ENCODE measurements at regions not wholly inside any gene's neighbourhood (a gene's known extent, or its start where the extent isn't known, plus 50 kb on each side); places are given as distances from the start of the nearest gene placed in this dataset.

DNA sequence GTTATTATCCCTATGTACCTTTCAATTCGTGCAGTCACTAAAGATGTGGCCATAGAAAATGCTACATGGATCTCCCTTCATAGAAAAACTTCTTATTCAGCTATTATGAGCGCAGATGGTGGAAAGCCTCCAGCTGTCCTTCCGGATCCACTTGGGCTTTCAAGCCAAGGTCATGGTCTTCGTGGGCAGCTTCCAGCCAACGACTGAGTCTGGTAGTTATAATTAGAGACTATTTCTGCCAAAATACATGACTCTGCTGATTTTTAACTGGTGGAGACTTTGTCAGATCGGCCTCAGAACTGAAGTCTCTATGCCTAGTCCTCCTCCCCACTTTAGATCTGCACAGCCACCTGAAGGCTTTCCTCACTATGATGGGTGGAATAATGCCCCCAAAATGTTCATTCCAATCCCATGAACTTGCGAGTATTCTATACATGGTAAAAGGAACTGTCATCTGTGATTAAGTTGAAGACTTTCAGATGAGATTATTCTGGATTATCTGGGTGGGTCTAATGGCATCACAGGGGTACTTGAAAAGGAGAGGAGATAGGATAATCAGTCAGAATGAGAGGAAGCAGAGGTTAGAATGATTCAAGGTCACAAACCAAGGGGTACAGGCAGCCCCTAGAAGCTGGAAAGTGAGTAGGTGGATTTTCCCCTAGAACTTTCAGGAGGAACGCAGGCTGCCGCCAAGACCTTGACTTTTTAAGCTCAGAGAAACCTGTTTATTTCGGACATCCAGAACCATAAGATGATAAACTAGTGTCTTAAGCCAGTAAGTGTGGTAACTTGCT, 171.1 kb upstream of the CXCL13 start:
- Histone ChIP-seq H3K4me1 (ENCODE audit: low read length) (peaks cover 49% of the 10 kb centered on the region), H3K79me2 (ENCODE audit: low read length) (no peaks in the 10 kb centered on the region), H2AFZ (ENCODE audit: low read depth, low read length) (no peak overlapping the region), H4K20me1 (ENCODE audit: insufficient read depth, low read length) (no peaks in the 10 kb centered on the region), H3K9me3 (ENCODE audit: insufficient read depth, low read length) (no peaks in the 10 kb centered on the region), H3K27ac (ENCODE audit: low read length) (no peak overlapping the region), H3K27me3 (ENCODE audit: low read depth, low read length) (no peaks in the 10 kb centered on the region), H3K36me3 (replicated peaks; ENCODE audit: low read depth, low read length) (no peaks in the 10 kb centered on the region), H3K4me3 (ENCODE audit: low read length) (no peak overlapping the region), H3K4me2 (ENCODE audit: low read length) (no peak overlapping the region), H3K9ac (ENCODE audit: low read length) (no peak overlapping the region)
- TF ChIP-seq, protein P1, sequence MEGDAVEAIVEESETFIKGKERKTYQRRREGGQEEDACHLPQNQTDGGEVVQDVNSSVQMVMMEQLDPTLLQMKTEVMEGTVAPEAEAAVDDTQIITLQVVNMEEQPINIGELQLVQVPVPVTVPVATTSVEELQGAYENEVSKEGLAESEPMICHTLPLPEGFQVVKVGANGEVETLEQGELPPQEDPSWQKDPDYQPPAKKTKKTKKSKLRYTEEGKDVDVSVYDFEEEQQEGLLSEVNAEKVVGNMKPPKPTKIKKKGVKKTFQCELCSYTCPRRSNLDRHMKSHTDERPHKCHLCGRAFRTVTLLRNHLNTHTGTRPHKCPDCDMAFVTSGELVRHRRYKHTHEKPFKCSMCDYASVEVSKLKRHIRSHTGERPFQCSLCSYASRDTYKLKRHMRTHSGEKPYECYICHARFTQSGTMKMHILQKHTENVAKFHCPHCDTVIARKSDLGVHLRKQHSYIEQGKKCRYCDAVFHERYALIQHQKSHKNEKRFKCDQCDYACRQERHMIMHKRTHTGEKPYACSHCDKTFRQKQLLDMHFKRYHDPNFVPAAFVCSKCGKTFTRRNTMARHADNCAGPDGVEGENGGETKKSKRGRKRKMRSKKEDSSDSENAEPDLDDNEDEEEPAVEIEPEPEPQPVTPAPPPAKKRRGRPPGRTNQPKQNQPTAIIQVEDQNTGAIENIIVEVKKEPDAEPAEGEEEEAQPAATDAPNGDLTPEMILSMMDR (IDR thresholded peaks at IDR 0.05; ENCODE audit: low read depth, low read length): no peak
- TF ChIP-seq EZH2phosphoT487 (IDR thresholded peaks at IDR 0.05; ENCODE audit: low read depth): no peak

DNA sequence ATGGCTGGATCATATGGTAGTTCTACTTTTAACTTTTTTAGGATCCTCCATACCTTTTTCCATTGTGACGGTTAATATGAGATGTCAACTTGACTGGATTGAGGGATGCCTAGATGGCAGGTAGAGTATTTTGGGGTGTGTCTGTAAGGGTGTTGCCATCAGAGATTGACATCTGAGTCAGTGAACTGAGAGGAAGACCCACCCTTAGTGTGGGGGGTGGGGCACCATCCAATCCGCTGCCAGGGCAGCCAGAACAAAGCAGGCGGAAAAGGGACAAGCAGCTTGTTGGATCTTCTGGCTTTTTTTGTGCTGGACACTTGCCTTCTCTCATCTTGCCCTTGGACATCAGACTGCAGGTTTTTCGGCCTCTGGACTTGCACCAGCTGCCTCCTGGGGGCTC, 168.5 kb upstream of the CXCL13 start:
- no peak for TF ChIP-seq EZH2phosphoT487 (IDR thresholded peaks at IDR 0.05; ENCODE audit: low read depth)
- TF ChIP-seq, protein P1 (IDR thresholded peaks at IDR 0.05; ENCODE audit: low read depth, low read length): no peak
- Histone ChIP-seq H3K36me3 (replicated peaks; ENCODE audit: low read depth, low read length) (no peaks in the 10 kb centered on the region), H4K20me1 (ENCODE audit: insufficient read depth, low read length) (no peaks in the 10 kb centered on the region), H3K4me2 (ENCODE audit: low read length) (peak overlapping the region; percentile 29), H3K4me3 (ENCODE audit: low read length) (no peak overlapping the region; the same call in 1 of the 2 replicates), H3K4me1 (ENCODE audit: low read length) (peaks cover 49% of the 10 kb centered on the region), H3K27me3 (ENCODE audit: low read depth, low read length) (no peaks in the 10 kb centered on the region), H3K9ac (ENCODE audit: low read length) (no peak overlapping the region), H3K27ac (ENCODE audit: low read length) (peak overlapping the region; percentile 30; the same call in 1 of the 2 replicates), H3K79me2 (ENCODE audit: low read length) (no peaks in the 10 kb centered on the region), H2AFZ (ENCODE audit: low read depth, low read length) (no peak overlapping the region), H3K9me3 (ENCODE audit: insufficient read depth, low read length) (no peaks in the 10 kb centered on the region)

DNA sequence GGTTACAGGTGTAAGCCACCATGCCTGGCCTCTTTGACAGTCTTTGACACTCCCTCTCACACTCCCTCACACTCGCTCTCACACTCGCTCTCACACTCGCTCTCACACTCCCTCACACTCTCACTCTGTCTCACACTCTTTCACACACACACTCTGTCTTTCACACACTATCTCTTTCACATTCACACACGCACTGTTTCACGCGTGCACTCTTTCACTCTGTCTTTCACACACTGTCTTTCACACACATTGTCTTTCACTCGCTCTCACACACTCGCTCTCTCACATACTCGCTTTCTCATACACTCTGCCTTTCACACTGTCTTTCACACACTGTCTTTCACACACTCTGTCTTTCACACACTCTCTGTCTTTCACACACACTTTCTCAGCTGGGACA, 167.1 kb upstream of the CXCL13 start:
- no peaks in the 10 kb centered on the region for H3K79me2 ChIP-seq (ENCODE audit: low read length)
- no peak overlapping the region for H2AFZ ChIP-seq (ENCODE audit: low read depth, low read length)
- H3K27ac ChIP-seq (ENCODE audit: low read length): no peak overlapping the region
- no peak for TF ChIP-seq EZH2phosphoT487 (IDR thresholded peaks at IDR 0.05; ENCODE audit: low read depth)
- TF ChIP-seq, protein P1 (IDR thresholded peaks at IDR 0.05; ENCODE audit: low read depth, low read length): no peak
- no peaks in the 10 kb centered on the region for H4K20me1 ChIP-seq (ENCODE audit: insufficient read depth, low read length)
- no peak overlapping the region for H3K4me2 ChIP-seq (ENCODE audit: low read length)
- peaks cover 41% of the 10 kb centered on the region for H3K4me1 ChIP-seq (ENCODE audit: low read length)
- H3K36me3 ChIP-seq (replicated peaks; ENCODE audit: low read depth, low read length): no peaks in the 10 kb centered on the region
- no peak overlapping the region for H3K4me3 ChIP-seq (ENCODE audit: low read length)
- H3K27me3 ChIP-seq (ENCODE audit: low read depth, low read length): no peaks in the 10 kb centered on the region
- no peaks in the 10 kb centered on the region for H3K9me3 ChIP-seq (ENCODE audit: insufficient read depth, low read length)
- H3K9ac ChIP-seq (ENCODE audit: low read length): no peak overlapping the region

DNA sequence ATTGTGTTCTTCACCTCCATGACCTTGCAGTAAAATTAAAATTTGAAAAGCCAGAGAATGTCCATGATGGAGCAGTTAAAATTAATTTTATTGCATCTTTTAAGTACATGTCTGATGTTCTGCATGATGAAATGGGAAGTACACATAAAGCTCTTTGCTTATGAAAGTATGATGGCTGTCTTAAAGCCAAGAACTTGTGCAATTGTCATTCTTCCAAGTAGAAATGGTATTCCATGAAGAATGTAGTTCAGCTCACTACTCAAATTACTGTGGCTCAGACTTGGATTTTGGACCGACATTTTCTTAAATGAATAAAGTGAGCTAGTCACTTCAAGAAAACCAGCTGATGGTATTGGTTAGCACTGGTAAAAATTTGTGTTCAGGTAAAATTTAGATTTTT, 161.7 kb upstream of the CXCL13 start:
- H3K4me2 ChIP-seq (ENCODE audit: low read length): no peak overlapping the region
- H3K4me1 ChIP-seq (ENCODE audit: low read length): no peaks in the 10 kb centered on the region
- no peak for TF ChIP-seq EZH2phosphoT487 (IDR thresholded peaks at IDR 0.05; ENCODE audit: low read depth)
- TF ChIP-seq, protein P1 (IDR thresholded peaks at IDR 0.05; ENCODE audit: low read depth, low read length): no peak
- no peaks in the 10 kb centered on the region for H3K36me3 ChIP-seq (replicated peaks; ENCODE audit: low read depth, low read length)
- no peak overlapping the region for H2AFZ ChIP-seq (ENCODE audit: low read depth, low read length)
- H3K27me3 ChIP-seq (ENCODE audit: low read depth, low read length): no peaks in the 10 kb centered on the region
- H3K9me3 ChIP-seq (ENCODE audit: insufficient read depth, low read length): no peaks in the 10 kb centered on the region
- H3K4me3 ChIP-seq (ENCODE audit: low read length): no peak overlapping the region
- no peaks in the 10 kb centered on the region for H3K79me2 ChIP-seq (ENCODE audit: low read length)
- H3K27ac ChIP-seq (ENCODE audit: low read length): no peak overlapping the region
- H4K20me1 ChIP-seq (ENCODE audit: insufficient read depth, low read length): no peaks in the 10 kb centered on the region
- no peak overlapping the region for H3K9ac ChIP-seq (ENCODE audit: low read length)
